HUDEP-2 (cell line): ENCODE measurements at regions not wholly inside any gene's neighbourhood (a gene's known extent, or its start where the extent isn't known, plus 50 kb on each side); places are given as distances from the start of the nearest gene placed in this dataset.

Source experiments
- DNase-seq, 76 experiments: peaks; one replicate each; lab custom pipeline; 2025; ENCODE audit not compliant: unreplicated experiment in 76 of 76; lab: John Stamatoyannopoulos, UW

DNA sequence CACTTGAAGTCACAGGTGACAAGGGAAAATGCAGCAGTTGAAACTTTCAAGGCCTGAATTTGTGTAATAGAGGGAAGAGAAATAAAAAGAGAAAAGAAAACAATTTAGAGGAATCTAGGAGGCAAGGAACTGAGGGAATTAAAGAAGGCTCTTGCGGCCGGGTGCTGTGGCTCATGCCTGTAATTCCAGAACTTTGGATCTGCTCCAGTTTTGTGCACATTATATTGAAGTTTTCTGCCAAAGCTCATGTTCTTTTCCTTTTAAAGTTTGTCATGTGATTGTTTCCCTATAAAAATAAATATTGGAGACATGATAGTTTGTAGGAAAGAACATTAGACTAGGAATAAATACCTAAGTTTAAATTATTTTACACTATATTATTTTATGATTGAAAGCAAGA is 433.9 kb upstream of the CPEB2 start:
- DNase-seq, result no peak

DNA sequence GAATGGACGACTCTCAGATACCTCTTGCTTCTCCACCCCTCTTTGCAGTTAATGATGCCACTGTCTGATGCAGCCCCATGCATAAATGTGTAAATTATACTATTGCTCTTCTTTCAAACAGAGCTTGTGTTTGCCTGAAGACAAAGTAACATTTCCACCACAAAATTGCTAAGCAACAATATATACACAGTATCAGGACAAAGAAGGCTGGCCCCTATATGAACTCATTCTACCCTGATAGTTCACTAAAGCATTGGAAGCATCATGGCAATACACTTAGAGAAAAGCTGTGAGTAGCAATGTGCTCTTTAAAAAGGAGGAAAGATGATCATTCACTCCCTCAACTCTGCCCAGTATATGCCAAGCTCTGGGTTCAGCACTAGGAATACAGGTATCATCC is 427.0 kb upstream of the CPEB2 start:
- no peak for DNase-seq

DNA sequence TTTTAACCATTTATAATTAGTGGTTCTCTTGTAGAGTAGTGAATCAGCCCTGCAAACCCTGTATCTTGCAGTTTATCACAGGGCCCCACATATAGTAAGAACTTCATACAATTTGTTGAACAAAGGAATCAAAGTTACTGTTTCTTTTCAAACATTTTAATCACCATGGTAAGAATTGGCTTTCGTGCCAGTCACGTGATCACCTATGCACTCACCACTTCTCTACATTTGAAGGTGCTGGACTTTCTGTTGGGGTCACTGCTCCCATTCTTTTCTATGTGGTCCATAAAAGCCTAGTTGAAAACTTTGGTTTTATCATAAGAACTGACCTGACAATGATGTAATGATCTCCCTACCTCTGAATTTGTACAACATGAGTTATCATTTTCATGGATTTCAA is 426.4 kb upstream of the CPEB2 start:
- DNase-seq, result no peak

DNA sequence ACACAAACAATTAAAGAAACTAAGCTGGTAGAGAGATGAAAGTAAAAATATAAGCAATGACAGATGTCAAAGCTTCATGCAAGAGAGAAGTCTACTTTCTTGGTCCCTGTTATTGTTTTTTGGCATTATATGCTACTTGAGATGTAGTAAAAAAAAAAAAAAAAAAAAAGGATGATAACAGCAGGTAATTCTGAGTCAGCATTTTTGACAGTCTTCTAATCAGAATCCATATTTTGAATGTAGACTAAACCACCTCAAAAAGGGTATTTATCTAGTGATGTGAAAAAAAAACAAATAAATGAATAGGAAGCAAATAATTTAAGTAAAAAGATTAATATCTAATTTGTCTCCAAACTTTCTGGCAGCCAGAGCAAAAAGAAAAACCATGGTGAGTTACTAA is 422.2 kb upstream of the CPEB2 start:
- DNase-seq, result no peak

DNA sequence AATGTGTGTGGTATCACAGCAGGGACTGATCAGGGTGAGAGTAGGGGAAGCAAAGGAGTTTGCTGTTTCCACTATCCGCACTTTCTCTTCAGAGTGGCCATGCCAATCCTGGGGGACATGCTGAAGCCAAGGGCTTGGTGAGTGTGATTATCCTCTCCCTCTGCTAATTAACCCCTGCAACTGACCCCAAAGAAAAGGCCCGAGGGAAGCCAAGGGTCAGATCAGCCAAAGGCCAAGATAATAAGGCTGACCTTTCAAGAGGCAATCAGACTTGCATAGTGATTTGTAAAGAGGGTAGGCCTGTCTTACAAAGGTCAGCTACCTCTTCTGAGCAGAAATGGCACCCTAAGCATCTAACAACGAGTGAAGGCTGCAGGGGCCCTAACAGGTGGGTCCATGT is 420.5 kb upstream of the CPEB2 start:
- no peak for DNase-seq

DNA sequence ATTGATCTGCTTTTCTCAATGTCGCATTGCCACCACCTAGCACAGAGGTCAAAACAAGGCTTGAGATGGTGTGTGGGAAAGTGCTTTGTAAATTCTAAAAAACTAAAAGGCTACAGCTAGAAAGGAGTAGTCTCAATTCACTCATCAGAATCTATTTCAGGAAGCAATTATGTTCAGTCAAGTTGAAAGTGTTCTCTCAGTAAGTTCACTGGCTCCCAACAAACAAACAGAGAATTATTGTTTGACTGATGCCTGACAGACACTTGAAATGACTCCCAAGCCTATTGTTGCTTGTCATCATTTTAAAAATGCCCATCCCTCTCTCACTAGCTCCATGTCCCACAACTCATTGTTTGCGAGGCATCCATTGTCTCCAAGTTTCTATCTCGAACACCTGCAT is 419.6 kb upstream of the CPEB2 start:
- no peak for DNase-seq

DNA sequence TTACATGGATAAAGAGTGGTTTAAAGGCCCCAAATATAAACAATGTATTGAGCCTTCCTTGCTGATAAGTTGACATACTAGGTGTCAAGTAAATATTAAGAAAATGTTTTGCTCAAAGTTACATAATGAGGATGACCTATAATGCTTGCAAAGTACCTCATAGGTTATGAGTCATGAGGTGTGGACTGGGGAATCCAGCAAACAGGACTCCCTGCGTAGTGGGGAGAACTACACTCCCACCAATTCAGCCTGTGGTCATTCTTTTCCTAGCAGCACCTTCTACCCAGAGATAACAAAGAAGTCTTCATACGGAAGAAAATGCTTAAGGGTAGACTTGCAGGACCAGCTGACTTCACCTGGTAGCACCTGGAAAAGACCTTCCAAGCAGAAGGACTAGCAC is 418.9 kb upstream of the CPEB2 start:
- no peak for DNase-seq

DNA sequence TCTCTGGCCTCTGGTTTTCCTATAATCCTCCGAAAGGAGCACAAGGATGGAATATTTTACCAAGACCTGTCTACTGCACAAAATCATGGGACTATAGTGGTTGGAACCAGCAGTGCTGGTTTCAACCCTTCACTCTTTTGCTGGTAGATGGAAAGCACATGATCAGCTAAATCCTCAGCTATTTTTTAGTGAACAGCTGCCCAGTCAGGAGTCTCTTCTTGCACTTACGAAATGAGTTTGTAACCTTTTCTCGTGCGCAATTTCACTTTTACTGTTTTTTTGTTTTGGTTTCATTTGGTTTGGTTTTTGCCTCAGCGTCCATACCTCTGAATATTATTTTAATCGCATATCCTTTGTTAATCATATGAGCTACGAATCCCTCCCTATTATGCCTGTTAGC is 418.5 kb upstream of the CPEB2 start:
- DNase-seq, result no peak

DNA sequence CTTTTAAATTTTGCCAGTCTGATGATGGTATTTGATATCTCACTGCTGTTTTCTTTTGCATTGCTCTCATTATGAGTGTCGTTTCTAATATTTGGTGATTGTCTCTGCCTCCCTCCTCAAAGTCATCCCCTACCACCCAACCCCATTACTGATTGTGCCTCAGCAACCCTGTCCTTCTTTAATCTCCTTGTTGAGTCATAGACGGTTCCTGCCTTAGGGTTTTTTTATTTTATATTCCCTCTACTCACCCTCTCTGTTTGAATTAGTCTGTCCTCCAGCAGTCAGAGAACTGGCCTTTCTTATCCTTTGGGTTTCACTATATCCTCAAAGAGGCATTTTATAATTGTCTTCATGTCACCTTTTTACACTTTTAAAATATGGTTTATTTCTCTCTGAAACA is 409.3 kb upstream of the CPEB2 start:
- DNase-seq, result no peak

DNA sequence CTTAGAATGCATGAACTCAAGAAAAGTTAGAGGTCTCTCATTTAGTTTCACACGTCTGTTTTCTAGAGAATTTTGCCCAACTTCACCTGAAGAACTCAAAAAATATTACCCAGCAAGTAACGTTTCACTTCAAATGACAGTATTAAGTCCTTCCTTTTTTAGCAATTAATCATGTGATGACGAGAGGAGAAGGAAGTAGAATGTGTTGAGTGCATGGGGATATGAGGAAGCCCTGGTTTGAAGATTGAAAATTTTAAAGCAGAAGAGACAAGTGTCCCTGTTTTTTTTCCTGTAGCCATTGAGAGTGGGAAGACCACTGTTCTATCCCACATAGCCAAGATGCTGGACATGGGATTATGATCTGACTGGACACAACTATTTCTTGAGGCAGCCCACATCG is 406.3 kb upstream of the CPEB2 start:
- DNase-seq, result no peak

DNA sequence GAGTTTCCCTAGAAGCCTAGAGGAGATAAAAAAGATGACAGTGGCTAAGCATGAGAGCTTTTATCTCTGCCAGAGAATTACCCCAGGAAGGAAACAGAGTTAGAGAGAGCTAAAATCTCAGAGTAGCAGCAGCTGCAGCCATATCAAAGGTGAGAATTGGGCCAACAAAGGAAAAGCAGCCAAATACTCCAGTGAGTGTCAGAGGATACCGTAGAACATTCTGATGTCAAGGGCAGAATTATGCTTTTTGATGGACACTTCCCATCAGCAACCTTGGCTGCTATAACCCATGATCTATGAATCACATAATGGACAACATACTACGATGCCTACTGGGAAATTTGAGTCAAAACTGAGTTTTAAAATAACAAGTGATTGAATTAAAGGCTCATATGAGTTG is 405.8 kb upstream of the CPEB2 start:
- DNase-seq, result no peak

DNA sequence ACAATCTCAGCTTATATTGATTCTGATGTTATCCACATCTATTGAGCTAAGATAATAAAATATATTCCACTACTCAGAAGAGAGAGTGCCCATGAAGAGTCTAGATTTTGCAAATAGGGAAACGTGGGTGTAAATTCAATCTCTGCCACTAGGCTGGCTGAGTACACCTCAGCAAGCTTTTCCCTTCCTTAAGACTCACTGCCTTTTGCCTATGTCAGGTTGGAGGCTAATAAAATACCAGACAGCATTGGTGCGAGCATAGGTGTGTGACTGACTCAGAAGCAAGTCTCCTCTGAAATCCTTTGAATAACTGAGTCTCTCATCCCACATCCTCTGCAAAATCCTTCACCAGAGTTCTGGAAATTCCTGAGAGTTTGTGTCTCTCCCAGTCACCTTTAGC is 405.4 kb upstream of the CPEB2 start:
- no peak for DNase-seq

DNA sequence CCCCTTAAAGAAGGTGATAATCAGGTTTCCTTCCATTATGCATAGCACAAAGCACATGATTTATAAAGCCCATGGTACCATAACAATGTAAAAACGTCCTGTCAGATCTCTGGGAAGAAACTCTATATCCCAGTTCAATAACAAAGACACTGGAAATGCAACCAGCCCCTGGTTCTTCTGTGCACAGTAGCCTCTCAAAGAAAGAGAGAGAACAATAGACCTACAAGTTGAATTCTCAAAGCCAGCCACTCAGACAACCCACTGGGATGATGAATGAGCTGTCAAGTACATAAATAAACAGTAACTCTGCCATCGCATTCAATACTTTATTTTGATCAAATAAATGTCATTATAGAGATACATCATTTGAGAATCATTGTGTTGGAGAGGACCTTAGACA is 400.1 kb upstream of the CPEB2 start:
- no peak for DNase-seq

DNA sequence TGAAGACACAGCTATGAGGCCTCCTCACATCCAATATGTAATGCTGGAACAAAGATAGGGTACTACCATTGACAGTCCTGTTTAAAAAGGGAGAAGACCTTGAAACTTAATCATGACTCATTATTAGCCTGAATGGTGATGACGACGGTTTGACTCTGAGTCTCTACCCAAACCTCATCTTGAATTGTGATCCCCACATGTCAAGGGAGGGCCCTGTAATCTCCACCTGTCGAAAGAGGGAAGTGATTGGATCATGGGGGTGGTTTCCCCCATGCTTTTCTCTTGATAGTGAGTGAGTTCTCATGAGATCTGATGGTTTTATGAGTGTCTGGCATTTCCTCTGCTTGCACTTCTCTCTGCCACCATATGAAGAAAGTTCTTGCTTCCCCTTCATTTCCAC is 395.3 kb upstream of the CPEB2 start:
- no peak for DNase-seq

DNA sequence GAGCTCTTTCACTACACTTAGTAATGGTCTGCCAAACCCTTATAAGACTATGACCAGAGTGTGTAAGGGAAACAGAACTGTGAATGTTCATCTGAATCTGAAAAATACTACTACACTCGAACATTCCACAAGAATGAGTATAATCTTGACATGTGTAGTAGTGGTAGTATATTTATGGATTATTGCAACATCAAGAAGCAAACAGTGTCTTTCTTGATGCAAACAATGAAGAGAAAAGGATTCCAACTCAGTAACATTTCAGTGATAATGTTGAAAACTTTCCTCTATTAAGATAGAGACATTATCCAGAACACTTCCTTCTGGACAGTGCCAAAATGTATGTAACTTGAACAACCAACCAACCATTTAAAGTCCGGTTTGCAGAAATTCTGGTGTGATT is 394.7 kb upstream of the CPEB2 start:
- DNase-seq, result no peak

DNA sequence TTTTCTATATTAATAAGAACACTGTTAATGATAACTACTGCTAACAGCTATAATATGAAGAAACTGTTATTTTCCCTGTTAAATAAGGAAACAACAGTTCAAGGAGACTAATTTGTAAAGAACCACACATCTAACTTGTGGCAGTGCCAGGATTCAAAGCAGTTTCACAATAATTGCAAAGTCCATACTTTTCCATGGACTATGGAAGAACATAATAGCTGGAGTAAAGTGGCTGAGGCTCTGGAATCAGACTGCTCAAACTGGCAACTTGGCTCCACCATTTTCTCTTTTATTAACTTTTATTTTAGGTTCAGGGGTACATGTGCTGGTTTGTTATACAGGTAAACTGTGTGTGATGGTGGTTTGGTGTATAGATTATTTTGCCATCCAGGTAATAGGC is 393.7 kb upstream of the CPEB2 start:
- no peak for DNase-seq

DNA sequence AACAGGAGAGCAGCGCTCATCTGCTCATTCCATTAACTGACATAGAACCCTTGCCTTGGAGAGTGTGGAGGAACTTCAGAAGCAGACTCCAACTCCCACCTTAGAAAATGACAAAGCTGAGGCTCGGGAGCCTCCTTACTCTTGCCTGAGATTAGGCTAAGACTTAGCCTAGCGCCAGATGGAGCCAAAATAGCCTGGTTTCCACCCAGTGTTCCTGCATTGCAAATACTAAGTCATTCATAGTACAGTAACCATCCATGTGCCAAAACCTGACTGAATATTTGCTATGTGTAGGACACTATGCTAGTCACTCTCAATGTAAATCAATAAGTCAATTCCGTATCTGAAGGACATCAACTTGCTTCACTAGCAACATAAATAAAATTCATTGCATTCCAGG is 387.4 kb upstream of the CPEB2 start:
- no peak for DNase-seq

DNA sequence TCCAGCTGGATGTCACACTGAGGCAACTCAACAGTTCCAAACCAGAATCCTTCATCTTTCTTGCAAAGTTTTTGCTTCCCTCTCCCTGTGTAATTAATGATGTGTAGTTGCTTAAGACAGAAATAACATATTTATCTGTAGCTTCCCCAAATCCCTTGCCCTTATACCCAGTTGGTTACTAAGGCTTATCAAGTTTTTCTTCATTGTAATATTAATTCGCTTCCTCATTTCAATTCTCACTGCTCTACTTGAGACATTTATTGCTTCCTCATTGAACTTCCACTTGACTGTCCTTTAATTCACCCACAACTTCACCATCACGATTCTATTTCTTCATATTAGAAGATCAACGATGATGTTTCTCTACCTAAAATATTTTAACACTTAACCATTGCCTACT is 386.6 kb upstream of the CPEB2 start:
- no peak for DNase-seq

DNA sequence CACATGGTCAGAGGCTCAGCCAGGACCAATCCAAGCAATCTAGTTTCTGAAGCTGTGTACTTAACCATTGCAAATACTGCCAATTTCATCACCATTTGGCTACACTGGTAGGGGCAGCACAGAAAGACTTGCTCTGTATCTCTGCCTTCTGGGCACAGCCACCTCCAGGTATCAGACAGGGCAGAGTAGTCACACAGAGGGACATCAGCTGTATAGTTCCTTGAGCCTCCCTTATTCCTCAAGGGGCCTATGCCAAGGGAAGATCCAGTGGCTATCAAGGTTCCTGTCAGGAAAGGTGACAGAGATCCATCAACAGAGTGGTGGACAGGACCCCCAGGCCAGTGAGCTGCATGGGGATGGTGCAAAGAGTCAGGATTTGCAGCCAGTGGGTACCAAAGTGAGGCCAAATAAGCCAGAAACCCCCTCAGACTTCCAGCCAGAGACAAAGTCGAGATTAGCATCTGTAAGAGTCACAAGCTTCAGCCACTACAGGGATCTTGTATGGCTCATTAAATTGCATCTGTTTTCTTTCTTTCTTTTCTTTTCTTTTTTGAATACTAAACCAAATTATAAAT is 381.6 kb upstream of the CPEB2 start:
- DNase-seq, result no peak

DNA sequence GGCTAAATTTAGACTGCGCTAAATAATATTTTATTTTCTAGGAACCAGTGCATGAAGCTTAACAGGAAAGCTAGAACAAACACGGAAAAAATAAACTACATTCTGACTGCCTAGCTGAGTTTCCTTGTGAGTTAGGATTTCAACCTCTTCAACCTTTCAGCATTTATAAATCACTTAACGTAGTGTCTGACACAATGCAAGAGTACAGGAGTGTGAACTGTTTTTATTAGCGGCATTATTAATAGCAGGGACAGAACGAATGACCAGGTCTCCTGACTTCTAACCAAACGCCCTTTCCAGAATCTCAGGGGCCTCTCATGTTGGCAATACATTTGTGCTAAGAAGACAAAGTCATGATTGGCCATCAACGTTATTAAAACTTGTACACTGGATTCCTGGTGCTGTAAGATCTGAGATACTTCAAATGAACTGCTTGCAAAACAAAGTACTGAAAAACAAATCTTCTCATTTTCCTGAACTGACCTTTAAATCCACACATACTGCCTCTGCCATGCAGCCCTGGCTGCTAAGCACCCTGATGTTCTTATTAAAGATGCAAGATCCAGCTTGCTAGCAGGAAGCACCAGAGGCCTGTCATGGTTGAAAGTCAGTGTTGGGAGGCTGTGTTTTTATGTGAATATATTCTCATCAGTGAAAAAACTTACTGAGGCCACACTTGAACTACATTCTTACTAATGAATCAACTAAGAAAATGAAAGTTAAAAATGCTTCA is 380.4 kb upstream of the CPEB2 start:
- DNase-seq, result no peak

DNA sequence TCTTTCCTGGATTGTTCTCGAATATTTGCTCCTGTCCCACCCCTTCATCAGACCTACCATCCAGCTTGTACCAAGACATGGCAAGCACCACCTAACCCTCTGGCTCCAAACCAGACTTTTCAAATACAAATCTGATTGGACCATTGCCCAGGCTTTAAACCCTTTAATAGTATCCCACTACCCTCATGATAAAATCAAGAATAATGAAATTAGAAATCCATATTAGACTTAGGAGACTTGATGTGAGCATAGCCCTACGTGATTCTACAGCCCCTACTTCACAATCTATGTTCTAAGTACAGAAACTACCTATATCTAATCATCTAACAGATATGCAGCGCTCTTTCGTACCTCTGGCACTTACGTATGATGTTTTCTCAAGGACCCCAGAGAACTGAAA is 375.2 kb upstream of the CPEB2 start:
- no peak for DNase-seq

DNA sequence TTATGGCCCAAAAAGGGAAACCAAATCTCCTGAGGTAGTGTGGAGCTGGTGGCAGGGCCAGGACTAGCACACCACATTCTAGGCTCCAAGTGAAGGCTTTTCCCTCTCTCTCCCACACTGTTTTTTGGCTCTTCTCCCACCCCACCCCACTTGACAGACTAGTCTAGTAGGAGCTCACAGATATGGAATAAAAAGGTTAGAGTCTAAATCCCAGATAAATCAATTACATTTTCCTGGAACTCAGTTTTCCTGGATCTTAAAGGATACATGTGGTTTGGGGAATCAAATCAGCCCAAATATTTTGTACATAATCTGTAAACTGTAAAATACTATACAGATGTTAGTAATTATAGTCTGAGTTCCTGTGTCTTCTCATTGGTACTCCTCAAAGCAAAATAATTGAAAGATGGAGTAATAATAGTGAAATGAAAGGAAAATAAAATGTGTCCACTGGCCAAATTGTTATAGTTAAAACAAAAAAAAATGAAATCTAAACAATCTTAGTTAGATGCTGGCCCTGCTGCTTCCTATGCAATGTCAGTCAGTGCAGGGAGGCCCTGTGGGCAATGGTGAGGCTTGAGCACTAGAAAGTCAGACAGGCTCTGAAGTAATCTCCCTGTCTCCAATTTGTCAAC is 370.4 kb upstream of the CPEB2 start:
- no peak for DNase-seq

DNA sequence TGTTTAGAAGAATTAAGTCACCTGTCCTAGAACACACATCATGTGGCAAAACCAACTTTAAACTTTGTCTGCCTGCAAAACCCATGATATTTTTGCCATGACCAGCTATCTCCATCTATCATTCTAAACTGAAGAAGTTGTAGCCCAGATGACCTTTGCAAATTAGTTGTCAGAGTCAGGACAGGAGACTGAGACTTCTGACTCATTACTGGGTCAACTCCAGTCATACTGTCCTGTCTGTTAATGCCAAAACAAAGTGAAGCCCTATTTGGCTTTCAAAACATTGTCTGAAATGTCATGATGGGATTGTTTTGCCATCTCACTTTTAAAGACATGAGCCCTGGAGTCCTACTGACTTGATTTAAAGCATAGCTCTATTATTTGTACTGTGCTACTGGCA is 365.7 kb upstream of the CPEB2 start:
- no peak for DNase-seq
